SK-N-SH (cell line): ENCODE measurements at regions not wholly inside any gene's neighbourhood (a gene's known extent, or its start where the extent isn't known, plus 50 kb on each side); places are given as distances from the start of the nearest gene placed in this dataset.

Experiments used
- CTCF ChIP-seq: fragments of 200-600 bp; sonication (generic); IDR thresholded peaks from 2 replicates; pipeline ENCODE4 v1.6.1; 2017; ENCODE audit warnings: antibody characterized with exemption, mild to moderate bottlenecking, moderate library complexity
- EP300 ChIP-seq, 2 experiments: IDR thresholded peaks; 2 replicates each; pipeline versions ENCODE4 v1.4.0 to v1.6.1; 2012; ENCODE audit warnings: borderline replicate concordance in 1 of 2, low read depth in 1 of 2, low read length in 1 of 2
- EZH2phosphoT487 ChIP-seq: fragments of 200-600 bp; sonication (generic); IDR thresholded peaks from 2 replicates; pipeline ENCODE4 v1.6.1; 2017; ENCODE audit warnings: low read depth, mixed run types, mild to moderate bottlenecking, antibody characterized with exemption, moderate library complexity, borderline replicate concordance
- FOXJ3 ChIP-seq: sonication (generic); formaldehyde crosslinking; IDR thresholded peaks from 2 replicates; pipeline ENCODE4 v1.5.1; 2020; ENCODE audit warnings: mild to moderate bottlenecking, missing genetic modification reagents
- GABPA ChIP-seq: IDR thresholded peaks from 2 replicates; pipeline ENCODE4 v1.4.0; 2012; ENCODE audit warnings: low read depth, mild to moderate bottlenecking
- POLR2AphosphoS5 ChIP-seq: IDR thresholded peaks from 2 replicates; pipeline ENCODE4 v1.6.1; 2012; ENCODE audit warnings: low read depth, low read length
- RAD21 ChIP-seq: IDR thresholded peaks from 2 replicates; pipeline ENCODE4 v1.6.1; 2012; ENCODE audit warnings: mild to moderate bottlenecking, low read length
- RCOR1 ChIP-seq: fragments of 150-350 bp; IDR thresholded peaks from 2 replicates; pipeline ENCODE4 v1.6.1; 2017; ENCODE audit warnings: antibody characterized with exemption, low read length
- REST ChIP-seq: IDR thresholded peaks from 2 replicates; pipeline ENCODE4 v1.6.1; 2012; ENCODE audit warnings: mild to moderate bottlenecking, low read depth, low read length, moderate library complexity
- SIN3A ChIP-seq: IDR thresholded peaks from 2 replicates; pipeline ENCODE4 v1.6.1; 2012; ENCODE audit warnings: low read depth, mild to moderate bottlenecking, low read length, moderate library complexity, borderline replicate concordance
- SMC3 ChIP-seq: IDR thresholded peaks from 2 replicates; pipeline ENCODE4 v1.6.1; 2012; ENCODE audit warnings: low read depth, low read length, improper control_type of control experiment
- TAF1 ChIP-seq: IDR thresholded peaks from 2 replicates; pipeline ENCODE4 v1.6.1; 2012; ENCODE audit warnings: low read depth, mild to moderate bottlenecking, low read length, moderate library complexity, borderline replicate concordance
- USF2 ChIP-seq: fragments of 150-350 bp; IDR thresholded peaks from 2 replicates; pipeline ENCODE4 v1.6.1; 2017; ENCODE audit warnings: antibody characterized with exemption, low read length, low read depth, borderline replicate concordance
- TF ChIP-seq, protein P1 (sequence below): fragments of 150-350 bp; IDR thresholded peaks from 2 replicates; pipeline ENCODE4 v1.6.1; 2016; ENCODE audit warnings: mild to moderate bottlenecking, low read depth, low read length

- no peak for TF ChIP-seq RAD21
- TF ChIP-seq GABPA, result no peak
- no peak for TF ChIP-seq CTCF
- TF ChIP-seq FOXJ3, result no peak
- no peak for TF ChIP-seq TAF1
- TF ChIP-seq USF2, result no peak
- no peak for TF ChIP-seq EP300 (IDR thresholded peaks at IDR 0.05; ENCODE audit: borderline replicate concordance in 1 of 2, low read depth in 1 of 2, low read length in 1 of 2)
- no peak for TF ChIP-seq REST
- TF ChIP-seq EZH2phosphoT487, result no peak
- TF ChIP-seq SIN3A, result no peak
- TF ChIP-seq, protein P1, sequence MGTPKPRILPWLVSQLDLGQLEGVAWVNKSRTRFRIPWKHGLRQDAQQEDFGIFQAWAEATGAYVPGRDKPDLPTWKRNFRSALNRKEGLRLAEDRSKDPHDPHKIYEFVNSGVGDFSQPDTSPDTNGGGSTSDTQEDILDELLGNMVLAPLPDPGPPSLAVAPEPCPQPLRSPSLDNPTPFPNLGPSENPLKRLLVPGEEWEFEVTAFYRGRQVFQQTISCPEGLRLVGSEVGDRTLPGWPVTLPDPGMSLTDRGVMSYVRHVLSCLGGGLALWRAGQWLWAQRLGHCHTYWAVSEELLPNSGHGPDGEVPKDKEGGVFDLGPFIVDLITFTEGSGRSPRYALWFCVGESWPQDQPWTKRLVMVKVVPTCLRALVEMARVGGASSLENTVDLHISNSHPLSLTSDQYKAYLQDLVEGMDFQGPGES, result no peak
- TF ChIP-seq POLR2AphosphoS5, result no peak
- TF ChIP-seq SMC3, result no peak
- no peak for TF ChIP-seq RCOR1
Observed at GRCh38 chr3:81998139-81998755, 236.8 kb upstream of the GBE1 start.
